NOMO-1 treated with dmso at 0.1 percent for 144 hours (cell line): ENCODE measurements at regions not wholly inside any gene's neighbourhood (a gene's known extent, or its start where the extent isn't known, plus 50 kb on each side); places are given as distances from the start of the nearest gene placed in this dataset.
A peak's percentile ranks its signal among the peaks of the same experiment; 100 is the strongest.

Experiments used
- DNase-seq: peaks from one replicate; lab custom pipeline; 2025; ENCODE audit not compliant: unreplicated experiment; lab: John Stamatoyannopoulos, UW

- DNase-seq = no peak
Observed at GRCh38 chr12:13451776-13452175, 255.2 kb downstream of the EMP1 start.

- no peak for DNase-seq
Observed at GRCh38 chr12:13450231-13451080, 253.9 kb downstream of the EMP1 start.

GRCh38 chr12:13444076-13444475 is 247.6 kb downstream of the EMP1 start:
- peak; percentile 12 for DNase-seq

- no peak for DNase-seq
Observed at GRCh38 chr12:13443498-13443897, 247.0 kb downstream of the EMP1 start.

- no peak for DNase-seq
Observed at GRCh38 chr12:13443028-13443427, 246.5 kb downstream of the EMP1 start.

- no peak for DNase-seq
Observed at GRCh38 chr12:13442457-13442856, 245.9 kb downstream of the EMP1 start.

- DNase-seq = no peak
Observed at GRCh38 chr12:13440844-13441243, 244.3 kb downstream of the EMP1 start.

GRCh38 chr12:13437541-13437940 is 241.0 kb downstream of the EMP1 start:
- DNase-seq = no peak

- DNase-seq = no peak
Observed at GRCh38 chr12:13436696-13437391, 240.3 kb downstream of the EMP1 start.

GRCh38 chr12:13436182-13436581 is 239.7 kb downstream of the EMP1 start:
- no peak for DNase-seq

GRCh38 chr12:13435235-13435933 is 238.9 kb downstream of the EMP1 start:
- DNase-seq = no peak

GRCh38 chr12:13433768-13434167 is 237.2 kb downstream of the EMP1 start:
- no peak for DNase-seq

- DNase-seq = no peak
Observed at GRCh38 chr12:13431041-13431440, 234.5 kb downstream of the EMP1 start.

- DNase-seq = no peak
Observed at GRCh38 chr12:13428538-13429265, 232.2 kb downstream of the EMP1 start.

- no peak for DNase-seq
Observed at GRCh38 chr12:13425766-13426165, 229.2 kb downstream of the EMP1 start.

GRCh38 chr12:13422291-13422690 is 225.8 kb downstream of the EMP1 start:
- DNase-seq = no peak

GRCh38 chr12:13417516-13417915 is 221.0 kb downstream of the EMP1 start:
- DNase-seq = no peak

- no peak for DNase-seq
Observed at GRCh38 chr12:13411287-13411686, 214.8 kb downstream of the EMP1 start.

GRCh38 chr12:13405961-13406703 is 209.6 kb downstream of the EMP1 start:
- DNase-seq = no peak
